Mesenchymal stem cell (in vitro differentiated cells and primary cell): ENCODE measurements at regions not wholly inside any gene's neighbourhood (a gene's known extent, or its start where the extent isn't known, plus 50 kb on each side); places are given as distances from the start of the nearest gene placed in this dataset.

ENCODE experiments used
- DNase-seq: peaks from one replicate; pipeline ENCODE4 v3.0.0-alpha.2; 2013
- H2AFZ ChIP-seq: one replicate; pipeline ENCODE4 v1.6.1; 2013; ENCODE audit warnings: low read depth, mild to moderate bottlenecking, control low read depth, inconsistent platforms, low read length, moderate library complexity
- H2AK5ac ChIP-seq: 2 replicates; pipeline ENCODE4 v1.6.1; 2013; ENCODE audit warnings: low read length, moderate library complexity, mild to moderate bottlenecking, inconsistent platforms; ENCODE audit not compliant: severe bottlenecking
- H2BK120ac ChIP-seq: one replicate; pipeline ENCODE4 v1.6.1; 2013; ENCODE audit warnings: low read depth, mild to moderate bottlenecking, inconsistent platforms, low read length, moderate library complexity
- H2BK12ac ChIP-seq, 2 experiments: one replicate each; pipeline ENCODE4 v1.6.1; 2013; ENCODE audit warnings: inconsistent platforms in 2 of 2, low read length in 2 of 2, mild to moderate bottlenecking in 2 of 2, moderate library complexity in 2 of 2, control low read depth in 1 of 2
- H2BK15ac ChIP-seq: one replicate; pipeline ENCODE4 v1.6.1; 2013; ENCODE audit warnings: mild to moderate bottlenecking, low read depth, inconsistent platforms; ENCODE audit not compliant: poor library complexity, severe bottlenecking
- H2BK5ac ChIP-seq: 2 replicates; pipeline ENCODE4 v1.6.1; 2013; ENCODE audit warnings: low read depth, mild to moderate bottlenecking, low read length, control low read depth, inconsistent platforms; ENCODE audit not compliant: poor library complexity, severe bottlenecking
- H3K14ac ChIP-seq, 2 experiments: one replicate each; pipeline ENCODE4 v1.6.1; 2013; ENCODE audit warnings: inconsistent platforms in 2 of 2, low read length in 2 of 2, control low read depth in 1 of 2, mild to moderate bottlenecking in 1 of 2, moderate library complexity in 1 of 2
- H3K18ac ChIP-seq, 2 experiments: one replicate each; pipeline ENCODE4 v1.6.1; 2013; ENCODE audit warnings: inconsistent platforms in 2 of 2, low read length in 2 of 2, control low read depth in 1 of 2, low read depth in 1 of 2, mild to moderate bottlenecking in 1 of 2
- H3K23ac ChIP-seq, 2 experiments: one replicate each; pipeline ENCODE4 v1.6.1; 2013; ENCODE audit warnings: inconsistent platforms in 2 of 2, low read length in 2 of 2, mild to moderate bottlenecking in 2 of 2, moderate library complexity in 2 of 2, control low read depth in 1 of 2
- H3K27ac ChIP-seq: 2 replicates; pipeline ENCODE4 v1.5.1; 2013; ENCODE audit warnings: mild to moderate bottlenecking, moderate library complexity, low read length, control low read depth, inconsistent platforms; ENCODE audit not compliant: poor library complexity, severe bottlenecking
- H3K27me3 ChIP-seq, 2 experiments: 2 replicates each; pipeline versions ENCODE4 v1.6.1 to v1.7.0; 2013; ENCODE audit warnings: low read length in 2 of 2, mild to moderate bottlenecking in 2 of 2, moderate library complexity in 2 of 2, control low read depth in 1 of 2, inconsistent platforms in 1 of 2; ENCODE audit not compliant: control insufficient read depth in 1 of 2, insufficient read depth in 1 of 2
- H3K36me3 ChIP-seq, 2 experiments: 2 replicates each; pipeline versions ENCODE4 v1.6.1 to v1.7.0; 2013; ENCODE audit warnings: low read length in 2 of 2, control low read depth in 1 of 2, inconsistent platforms in 1 of 2, low read depth in 1 of 2, mild to moderate bottlenecking in 1 of 2; ENCODE audit not compliant: insufficient read depth in 2 of 2, control insufficient read depth in 1 of 2
- H3K4ac ChIP-seq, 2 experiments: one replicate each; pipeline ENCODE4 v1.6.1; 2013; ENCODE audit warnings: inconsistent platforms in 2 of 2, low read length in 2 of 2, mild to moderate bottlenecking in 2 of 2, moderate library complexity in 2 of 2, control low read depth in 1 of 2, low read depth in 1 of 2
- H3K4me1 ChIP-seq: 2 replicates; pipeline ENCODE4 v1.6.1; 2013; ENCODE audit warnings: low read depth, low read length, control low read depth; ENCODE audit not compliant: control insufficient read depth, insufficient read depth
- H3K4me2 ChIP-seq: 2 replicates; pipeline ENCODE4 v1.6.1; 2013; ENCODE audit warnings: low read length, mild to moderate bottlenecking, inconsistent platforms; ENCODE audit not compliant: poor library complexity, severe bottlenecking
- H3K4me3 ChIP-seq, 2 experiments: 2 replicates each; pipeline versions ENCODE4 v1.5.1 to v1.7.0; 2013; ENCODE audit warnings: low read length in 2 of 2, mild to moderate bottlenecking in 2 of 2, control low read depth in 1 of 2, low read depth in 1 of 2; ENCODE audit not compliant: insufficient read depth in 1 of 2
- H3K79me1 ChIP-seq: replicated peaks from 2 replicates; pipeline ENCODE4 v1.6.1; 2013; ENCODE audit warnings: mild to moderate bottlenecking, control low read depth, low read length, inconsistent platforms; ENCODE audit not compliant: poor library complexity, severe bottlenecking
- H3K9ac ChIP-seq: 2 replicates; pipeline ENCODE4 v1.7.0; 2013; ENCODE audit warnings: mild to moderate bottlenecking, low read length, moderate library complexity
- H3K9me3 ChIP-seq: 2 replicates; pipeline ENCODE4 v1.7.0; 2013; ENCODE audit warnings: mild to moderate bottlenecking, low read length; ENCODE audit not compliant: control insufficient read depth
- H4K8ac ChIP-seq: one replicate; pipeline ENCODE4 v1.6.1; 2013; ENCODE audit warnings: inconsistent platforms, mild to moderate bottlenecking, low read length, moderate library complexity
- H4K91ac ChIP-seq: one replicate; pipeline ENCODE4 v1.6.1; 2013; ENCODE audit warnings: mild to moderate bottlenecking, low read length, inconsistent platforms
- WGBS: methylation state at CpG from one replicate; pipeline ENCODE4 v1.1.7; 2013; ENCODE audit warnings: mixed read lengths; 5-methylcytosine and 5-hydroxymethylcytosine counted together

- no peak for DNase-seq
- Histone ChIP-seq H3K36me3 (no peaks in the 10 kb centered on the region), H2AK5ac (no peak overlapping the region)
Observed at GRCh38 chr1:78281580-78281979, 209.2 kb upstream of the PTGFR start.

GRCh38 chr1:78283691-78284090, 207.1 kb upstream of the PTGFR start:
- Histone ChIP-seq H3K9ac (no peak overlapping the region), H3K4me3 (no peak overlapping the region), H2BK15ac (no peak overlapping the region), H2BK5ac (no peak overlapping the region), H3K23ac (no peak overlapping the region), H3K27me3 (no peaks in the 10 kb centered on the region), H2AFZ (no peak overlapping the region), H2BK120ac (no peak overlapping the region), H3K27ac (no peak overlapping the region), H4K91ac (no peak overlapping the region), H2BK12ac (no peak overlapping the region), H3K9me3 (no peaks in the 10 kb centered on the region), H3K4me2 (no peak overlapping the region), H3K36me3 (no peaks in the 10 kb centered on the region), H2AK5ac (no peak overlapping the region), H3K4me1 (no peaks in the 10 kb centered on the region), H3K4ac (no peak overlapping the region), H4K8ac (no peak overlapping the region), H3K14ac (no peak overlapping the region), H3K79me1 (no peaks in the 10 kb centered on the region), H3K18ac (no peak overlapping the region)
- no peak for DNase-seq
- WGBS: 43% methylated on average over 2 of the region's 2 CpGs

More at GRCh38 chr1:78281580-78281979, 209.2 kb upstream of the PTGFR start:
- Histone ChIP-seq H3K18ac (no peak overlapping the region), H3K4me3 (no peak overlapping the region), H2AFZ (no peak overlapping the region), H4K91ac (no peak overlapping the region), H3K4me2 (no peak overlapping the region), H3K9me3 (no peaks in the 10 kb centered on the region), H2BK15ac (no peak overlapping the region), H3K9ac (no peak overlapping the region), H3K27ac (no peak overlapping the region), H3K23ac (no peak overlapping the region), H2BK120ac (no peak overlapping the region), H3K79me1 (no peaks in the 10 kb centered on the region), H3K14ac (no peak overlapping the region), H3K4ac (no peak overlapping the region), H4K8ac (no peak overlapping the region), H3K4me1 (no peaks in the 10 kb centered on the region), H2BK12ac (no peak overlapping the region), H3K27me3 (no peaks in the 10 kb centered on the region), H2BK5ac (no peak overlapping the region)
- WGBS: 71% methylated on average over 1 of the region's 1 CpG

- no peak overlapping the region for H4K8ac ChIP-seq
- no peak overlapping the region for H3K9ac ChIP-seq
- H3K27ac ChIP-seq: no peak overlapping the region
- no peak overlapping the region for H2AFZ ChIP-seq
- H3K9me3 ChIP-seq: no peaks in the 10 kb centered on the region
- no peak overlapping the region for H3K23ac ChIP-seq
- H3K4me2 ChIP-seq: no peak overlapping the region
- no peak overlapping the region for H2BK120ac ChIP-seq
- H3K36me3 ChIP-seq: no peaks in the 10 kb centered on the region
- no peak overlapping the region for H2AK5ac ChIP-seq
- DNase-seq: no peak
- no peak overlapping the region for H3K4me3 ChIP-seq
- WGBS: 88% methylated on average over 1 of the region's 1 CpG
- H2BK5ac ChIP-seq: no peak overlapping the region
- H4K91ac ChIP-seq: no peak overlapping the region
- no peak overlapping the region for H3K14ac ChIP-seq
- no peaks in the 10 kb centered on the region for H3K4me1 ChIP-seq
- no peaks in the 10 kb centered on the region for H3K79me1 ChIP-seq
- H3K27me3 ChIP-seq: no peaks in the 10 kb centered on the region
- H2BK12ac ChIP-seq: no peak overlapping the region
- H3K18ac ChIP-seq: no peak overlapping the region
- H3K4ac ChIP-seq: no peak overlapping the region
- no peak overlapping the region for H2BK15ac ChIP-seq
Observed at GRCh38 chr1:78284354-78284753, 206.4 kb upstream of the PTGFR start.

GRCh38 chr1:78286686-78287085, 204.1 kb upstream of the PTGFR start:
- Histone ChIP-seq H3K27ac (no peak overlapping the region), H3K4me3 (no peak overlapping the region), H4K8ac (no peak overlapping the region), H3K9ac (no peak overlapping the region), H3K4ac (no peak overlapping the region), H3K79me1 (no peaks in the 10 kb centered on the region), H3K14ac (no peak overlapping the region), H3K4me2 (no peak overlapping the region), H2AK5ac (no peak overlapping the region), H3K4me1 (no peaks in the 10 kb centered on the region), H4K91ac (no peak overlapping the region), H2BK15ac (no peak overlapping the region), H2BK12ac (no peak overlapping the region), H2BK120ac (no peak overlapping the region), H3K36me3 (no peaks in the 10 kb centered on the region), H2BK5ac (no peak overlapping the region), H3K18ac (peak overlapping the region in 1 of 2 experiments; percentile 81), H3K27me3 (no peaks in the 10 kb centered on the region), H3K23ac (no peak overlapping the region), H2AFZ (no peak overlapping the region), H3K9me3 (no peaks in the 10 kb centered on the region)
- peak; percentile 63 for DNase-seq
- WGBS: 13% methylated on average over 3 of the region's 3 CpGs
